ENCODE measurements at regions not wholly inside any gene's neighbourhood (a gene's known extent, or its start where the extent isn't known, plus 50 kb on each side); places are given as distances from the start of the nearest gene placed in this dataset.

DNA sequence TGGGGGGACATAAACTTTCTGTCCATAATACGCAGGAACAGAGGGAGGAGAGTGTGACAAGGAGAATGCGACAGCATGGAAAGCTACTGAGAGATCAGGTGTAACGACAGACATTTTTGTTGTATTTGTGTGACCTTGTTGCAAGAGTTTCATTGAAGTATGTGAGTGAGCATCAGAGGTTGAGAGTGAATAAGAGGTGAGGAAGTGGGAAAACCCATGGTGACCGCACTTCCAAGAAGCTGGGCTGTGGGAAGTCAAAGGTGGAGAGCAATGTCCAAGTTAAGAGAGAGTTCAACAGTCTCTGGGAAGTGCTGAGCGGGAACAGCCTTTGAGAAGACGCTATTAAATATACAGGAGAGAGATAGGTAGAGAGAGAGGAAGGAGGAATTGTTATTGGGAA is 76.4 kb upstream of the PGRMC2 start:
- WGBS, 4 donors: 94 to 98% (median 95%) methylated on average over 6 of the region's 6 CpGs
- DNase-seq (no peak), ATAC-seq (no peak)
- H3K36me3 ChIP-seq: no peaks in the 10 kb centered on the region
- peaks cover 0 to 5% (median 0%) of the 10 kb centered on the region in 12 donors for H3K4me1 ChIP-seq
- intact Hi-C loops (cut with DNase I): no loop called here
- H3K27me3 ChIP-seq: no peaks in the 10 kb centered on the region
- H3K9me3 ChIP-seq: no peaks in the 10 kb centered on the region
- no peak for TF ChIP-seq POLR2A (IDR thresholded peaks at IDR 0.05)
- no peak for TF ChIP-seq CTCF (IDR thresholded peaks at IDR 0.05)
- H3K27ac ChIP-seq: no peak overlapping the region
- H3K4me3 ChIP-seq: no peak overlapping the region

GRCh38 chr4:128362760-128363159 is 75.1 kb upstream of the PGRMC2 start:
- ATAC-seq (no peak), DNase-seq (no peak)
- H3K4me1 ChIP-seq: peaks cover 0 to 17% (median 6%) of the 10 kb centered on the region in 12 donors
- H3K9me3 ChIP-seq: no peaks in the 10 kb centered on the region
- intact Hi-C loops (cut with DNase I): no loop called here
- no peak overlapping the region for H3K27ac ChIP-seq
- TF ChIP-seq CTCF (IDR thresholded peaks at IDR 0.05) (no peak), POLR2A (IDR thresholded peaks at IDR 0.05) (no peak)
- 95 to 100% (median 97%) methylated on average over 1 of the region's 1 CpG for WGBS, 4 donors
- H3K36me3 ChIP-seq: no peaks in the 10 kb centered on the region
- H3K27me3 ChIP-seq: no peaks in the 10 kb centered on the region
- no peak overlapping the region for H3K4me3 ChIP-seq

- ATAC-seq (no peak), DNase-seq (no peak)
- WGBS, 4 donors: 93 to 96% (median 94%) methylated on average over 2 of the region's 2 CpGs
- no peaks in the 10 kb centered on the region for H3K9me3 ChIP-seq
- H3K4me3 ChIP-seq: no peak overlapping the region
- H3K36me3 ChIP-seq: no peaks in the 10 kb centered on the region
- intact Hi-C loops (cut with DNase I): loop anchor here in 3 of 10 donors (5.0 kb wide), 1 partner anchor 72 kb away; the partner anchor contains the start of gene PGRMC2 (in 3 of the 3)
- TF ChIP-seq CTCF (IDR thresholded peaks at IDR 0.05): no peak
- TF ChIP-seq POLR2A (IDR thresholded peaks at IDR 0.05): no peak
- H3K27ac ChIP-seq: peak overlapping the region in 5 of 12 donors; percentile 72 to 87 (median 80)
- H3K27me3 ChIP-seq: no peaks in the 10 kb centered on the region
- peaks cover 0 to 39% (median 20%) of the 10 kb centered on the region in 12 donors for H3K4me1 ChIP-seq
Measured at GRCh38 chr4:128359422-128359821, 71.8 kb upstream of the PGRMC2 start.

DNA sequence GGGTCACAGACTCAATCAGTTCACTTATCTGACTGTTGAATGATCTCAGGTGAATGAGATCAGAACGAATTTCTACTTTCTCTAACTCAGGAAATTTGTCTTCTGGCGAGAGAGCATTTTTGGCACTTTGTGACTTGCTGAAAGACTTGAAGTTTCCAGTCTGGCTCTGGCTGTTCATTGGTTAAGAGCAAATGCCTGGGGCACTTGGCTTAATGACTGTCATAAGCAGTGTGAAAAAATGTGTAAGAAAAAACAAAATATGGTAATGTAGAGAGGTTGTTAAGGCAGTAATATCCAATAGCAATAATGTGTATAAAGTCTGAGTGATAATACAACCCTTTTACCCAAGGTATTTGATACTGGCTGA is 71.3 kb upstream of the PGRMC2 start:
- Histone ChIP-seq H3K4me1 (peaks cover 0 to 44% (median 23%) of the 10 kb centered on the region in 12 donors), H3K9me3 (no peaks in the 10 kb centered on the region), H3K27me3 (no peaks in the 10 kb centered on the region), H3K36me3 (no peaks in the 10 kb centered on the region), H3K27ac (peak overlapping the region in 11 of 12 donors; percentile 21 to 87 (median 72)), H3K4me3 (peak overlapping the region in 2 of 12 donors; percentile 12 to 27)
- ATAC-seq (peak in 1 of 4 donors; percentile 1), DNase-seq (no peak)
- no peak for TF ChIP-seq CTCF (IDR thresholded peaks at IDR 0.05)
- TF ChIP-seq POLR2A (IDR thresholded peaks at IDR 0.05): no peak
- intact Hi-C loops (cut with DNase I): loop anchor here in 3 of 10 donors (5.0 kb wide), 1 partner anchor 72 kb away; the partner anchor contains the start of gene PGRMC2 (in 3 of the 3)
- 27 to 39% (median 29%) methylated on average over 2 of the region's 2 CpGs for WGBS, 4 donors

Measured in heart left ventricle (tissue), 16 donors.